Stomach (tissue), 4 donors: ENCODE measurements at regions not wholly inside any gene's neighbourhood (a gene's known extent, or its start where the extent isn't known, plus 50 kb on each side); places are given as distances from the start of the nearest gene placed in this dataset.

ENCODE experiments used
- CTCF ChIP-seq, 7 experiments: fragments of 450-650 bp in 4 of 7; fragments of 200-600 bp in 3 of 7; sonication (generic) in 3 of 7; IDR thresholded peaks; one replicate each; pipeline ENCODE4 v1.5.1; 2016 to 2019; ENCODE audit warnings: antibody characterized with exemption in 7 of 7, control low read depth in 2 of 7, mild to moderate bottlenecking in 1 of 7
- EP300 ChIP-seq: sonication (generic); formaldehyde crosslinking; IDR thresholded peaks from one replicate; pipeline ENCODE4 v1.6.1; 2017; ENCODE audit warnings: antibody characterized with exemption
- POLR2AphosphoS5 ChIP-seq, 3 donors: sonication (generic); formaldehyde crosslinking; IDR thresholded peaks; one replicate each; pipeline ENCODE4 v1.6.1; 2016; ENCODE audit warnings: antibody characterized with exemption in 3 of 3

GRCh38 chr4:187417721-187418120 is 577.9 kb upstream of the ZFP42 start:
- TF ChIP-seq CTCF (IDR thresholded peaks at IDR 0.05) (no peak), POLR2AphosphoS5 (IDR thresholded peaks at IDR 0.05) (no peak), EP300 (no peak)
